ENCODE measurements at regions not wholly inside any gene's neighbourhood (a gene's known extent, or its start where the extent isn't known, plus 50 kb on each side); places are given as distances from the start of the nearest gene placed in this dataset.

GRCh38 chr2:220915092-220915623 lies 656.9 kb downstream of the EPHA4 start:
- no peak overlapping the region for H3K27ac Mint-ChIP-seq (ENCODE audit: unreplicated experiment)
- peaks cover 4% of the 10 kb centered on the region for H3K36me3 Mint-ChIP-seq (ENCODE audit: unreplicated experiment)
- H3K4me3 Mint-ChIP-seq (ENCODE audit: unreplicated experiment), result no peak overlapping the region
- no peaks in the 10 kb centered on the region for H3K27me3 Mint-ChIP-seq (ENCODE audit: unreplicated experiment)
- no peak for DNase-seq
- TF ChIP-seq, protein P1, sequence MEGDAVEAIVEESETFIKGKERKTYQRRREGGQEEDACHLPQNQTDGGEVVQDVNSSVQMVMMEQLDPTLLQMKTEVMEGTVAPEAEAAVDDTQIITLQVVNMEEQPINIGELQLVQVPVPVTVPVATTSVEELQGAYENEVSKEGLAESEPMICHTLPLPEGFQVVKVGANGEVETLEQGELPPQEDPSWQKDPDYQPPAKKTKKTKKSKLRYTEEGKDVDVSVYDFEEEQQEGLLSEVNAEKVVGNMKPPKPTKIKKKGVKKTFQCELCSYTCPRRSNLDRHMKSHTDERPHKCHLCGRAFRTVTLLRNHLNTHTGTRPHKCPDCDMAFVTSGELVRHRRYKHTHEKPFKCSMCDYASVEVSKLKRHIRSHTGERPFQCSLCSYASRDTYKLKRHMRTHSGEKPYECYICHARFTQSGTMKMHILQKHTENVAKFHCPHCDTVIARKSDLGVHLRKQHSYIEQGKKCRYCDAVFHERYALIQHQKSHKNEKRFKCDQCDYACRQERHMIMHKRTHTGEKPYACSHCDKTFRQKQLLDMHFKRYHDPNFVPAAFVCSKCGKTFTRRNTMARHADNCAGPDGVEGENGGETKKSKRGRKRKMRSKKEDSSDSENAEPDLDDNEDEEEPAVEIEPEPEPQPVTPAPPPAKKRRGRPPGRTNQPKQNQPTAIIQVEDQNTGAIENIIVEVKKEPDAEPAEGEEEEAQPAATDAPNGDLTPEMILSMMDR (IDR thresholded peaks at IDR 0.05; ENCODE audit: partially characterized antibody, unreplicated experiment), result no peak
- H3K9me3 Mint-ChIP-seq (ENCODE audit: unreplicated experiment), result no peaks in the 10 kb centered on the region
- H3K4me1 Mint-ChIP-seq (ENCODE audit: low read depth, unreplicated experiment), result no peaks in the 10 kb centered on the region

GRCh38 chr2:220916931-220917330 lies 655.2 kb downstream of the EPHA4 start:
- no peaks in the 10 kb centered on the region for H3K4me1 Mint-ChIP-seq (ENCODE audit: low read depth, unreplicated experiment)
- TF ChIP-seq, protein P1 (IDR thresholded peaks at IDR 0.05; ENCODE audit: partially characterized antibody, unreplicated experiment), result no peak
- peaks cover 4% of the 10 kb centered on the region for H3K36me3 Mint-ChIP-seq (ENCODE audit: unreplicated experiment)
- no peak overlapping the region for H3K27ac Mint-ChIP-seq (ENCODE audit: unreplicated experiment)
- H3K27me3 Mint-ChIP-seq (ENCODE audit: unreplicated experiment), result no peaks in the 10 kb centered on the region
- H3K9me3 Mint-ChIP-seq (ENCODE audit: unreplicated experiment), result no peaks in the 10 kb centered on the region
- H3K4me3 Mint-ChIP-seq (ENCODE audit: unreplicated experiment), result no peak overlapping the region
- no peak for DNase-seq

- Mint-ChIP-seq H3K27ac (ENCODE audit: unreplicated experiment) (no peak overlapping the region), H3K4me3 (ENCODE audit: unreplicated experiment) (no peak overlapping the region), H3K27me3 (ENCODE audit: unreplicated experiment) (no peaks in the 10 kb centered on the region), H3K36me3 (ENCODE audit: unreplicated experiment) (peaks cover 12% of the 10 kb centered on the region), H3K4me1 (ENCODE audit: low read depth, unreplicated experiment) (no peaks in the 10 kb centered on the region), H3K9me3 (ENCODE audit: unreplicated experiment) (peaks cover 10% of the 10 kb centered on the region)
- TF ChIP-seq, protein P1 (IDR thresholded peaks at IDR 0.05; ENCODE audit: partially characterized antibody, unreplicated experiment), result no peak
- DNase-seq, result no peak
Measured at GRCh38 chr2:220930271-220931076, 641.6 kb downstream of the EPHA4 start.

DNA sequence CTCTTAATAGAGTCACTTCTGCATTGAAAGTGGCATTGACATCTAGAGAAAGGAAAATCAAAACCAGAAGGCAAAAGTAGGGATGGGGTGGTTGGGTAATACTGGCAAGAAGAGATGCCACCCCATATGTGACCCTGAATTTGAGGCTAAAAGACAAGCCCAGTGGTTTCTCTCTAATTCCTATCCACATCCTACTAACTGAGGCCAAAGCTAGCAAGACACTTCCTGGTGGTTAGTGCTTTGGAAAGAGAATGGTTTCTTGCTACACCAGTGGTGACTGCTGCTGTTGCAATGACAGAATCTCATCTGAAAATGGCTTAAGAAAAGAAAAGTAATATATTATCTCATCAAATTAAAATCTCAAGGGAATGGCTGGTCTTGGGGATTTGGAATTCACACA lies 640.6 kb downstream of the EPHA4 start:
- Mint-ChIP-seq H3K27ac (ENCODE audit: unreplicated experiment) (no peak overlapping the region), H3K4me1 (ENCODE audit: low read depth, unreplicated experiment) (no peaks in the 10 kb centered on the region), H3K9me3 (ENCODE audit: unreplicated experiment) (peaks cover 8% of the 10 kb centered on the region), H3K4me3 (ENCODE audit: unreplicated experiment) (no peak overlapping the region), H3K27me3 (ENCODE audit: unreplicated experiment) (no peaks in the 10 kb centered on the region), H3K36me3 (ENCODE audit: unreplicated experiment) (peaks cover 9% of the 10 kb centered on the region)
- DNase-seq, result no peak
- TF ChIP-seq, protein P1 (IDR thresholded peaks at IDR 0.05; ENCODE audit: partially characterized antibody, unreplicated experiment), result no peak

- H3K36me3 Mint-ChIP-seq (ENCODE audit: unreplicated experiment), result peaks cover 3% of the 10 kb centered on the region
- no peaks in the 10 kb centered on the region for H3K27me3 Mint-ChIP-seq (ENCODE audit: unreplicated experiment)
- peaks cover 3% of the 10 kb centered on the region for H3K9me3 Mint-ChIP-seq (ENCODE audit: unreplicated experiment)
- no peak overlapping the region for H3K27ac Mint-ChIP-seq (ENCODE audit: unreplicated experiment)
- no peak overlapping the region for H3K4me3 Mint-ChIP-seq (ENCODE audit: unreplicated experiment)
- DNase-seq, result no peak
- H3K4me1 Mint-ChIP-seq (ENCODE audit: low read depth, unreplicated experiment), result no peaks in the 10 kb centered on the region
- TF ChIP-seq, protein P1 (IDR thresholded peaks at IDR 0.05; ENCODE audit: partially characterized antibody, unreplicated experiment), result no peak
Measured at GRCh38 chr2:220932041-220932440, 640.1 kb downstream of the EPHA4 start.
